Ascending aorta (tissue), 2 donors: ENCODE measurements at regions not wholly inside any gene's neighbourhood (a gene's known extent, or its start where the extent isn't known, plus 50 kb on each side); places are given as distances from the start of the nearest gene placed in this dataset.

Experiments used
- DNase-seq, 2 donors: peaks; one replicate each; pipeline ENCODE4 v3.0.0-alpha.2; 2019; ENCODE audit warnings: low spot score in 2 of 2
- H3K27ac ChIP-seq, 2 donors: fragments of 200-600 bp; sonication (generic); one replicate each; pipeline ENCODE4 v1.5.1; 2016 to 2017; ENCODE audit warnings: mild to moderate bottlenecking in 1 of 2
- H3K27me3 ChIP-seq: fragments of 200-600 bp; sonication (generic); one replicate; pipeline ENCODE4 v1.5.1; 2017
- H3K36me3 ChIP-seq, 2 donors: fragments of 200-600 bp; sonication (generic); one replicate each; pipeline ENCODE4 v1.5.1; 2016
- H3K4me1 ChIP-seq, 2 donors: fragments of 200-600 bp; sonication (generic); one replicate each; pipeline ENCODE4 v1.5.1; 2016 to 2017; ENCODE audit warnings: mild to moderate bottlenecking in 1 of 2
- H3K4me3 ChIP-seq, 2 donors: fragments of 200-600 bp; sonication (generic); one replicate each; pipeline ENCODE4 v1.5.1; 2016 to 2017; ENCODE audit warnings: mild to moderate bottlenecking in 1 of 2
- H3K9me3 ChIP-seq, 2 donors: fragments of 200-600 bp; sonication (generic); one replicate each; pipeline ENCODE4 v1.5.1; 2016
- intact Hi-C: fragments of 100-400 bp; cut with DNase I; formaldehyde crosslinking; loops from one replicate; pipeline ENCODE4 v1.15.1; 2023
- TF ChIP-seq, protein P1 (sequence below), 3 experiments: fragments of 200-600 bp in 2 of 3; fragments of 450-650 bp in 1 of 3; sonication (generic) in 2 of 3; IDR thresholded peaks; one replicate each; pipeline ENCODE4 v1.5.1; 2016 to 2019; ENCODE audit warnings: antibody characterized with exemption in 3 of 3, mild to moderate bottlenecking in 1 of 3, moderate library complexity in 1 of 3

DNA sequence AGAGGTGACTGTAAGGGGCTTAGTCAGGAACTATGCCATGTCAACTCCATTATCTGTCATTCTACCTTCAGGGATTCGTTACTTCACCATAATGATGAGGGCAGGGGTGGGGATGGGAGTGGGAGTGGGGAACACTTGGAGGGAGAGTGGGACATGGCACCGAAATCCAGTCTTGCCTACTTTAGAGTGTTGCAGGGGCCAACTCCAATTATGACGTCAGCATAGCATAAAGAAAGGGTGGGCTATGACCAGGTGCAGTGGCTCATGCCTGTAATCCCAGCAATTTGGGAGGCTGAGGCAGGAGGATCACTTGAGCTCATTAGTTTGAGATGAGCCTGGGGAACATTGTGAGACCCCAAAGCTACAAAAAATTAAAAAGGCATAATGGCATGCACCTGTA is 512.2 kb downstream of the GATA3 start:
- no peaks in the 10 kb centered on the region for H3K4me1 ChIP-seq
- TF ChIP-seq, protein P1, sequence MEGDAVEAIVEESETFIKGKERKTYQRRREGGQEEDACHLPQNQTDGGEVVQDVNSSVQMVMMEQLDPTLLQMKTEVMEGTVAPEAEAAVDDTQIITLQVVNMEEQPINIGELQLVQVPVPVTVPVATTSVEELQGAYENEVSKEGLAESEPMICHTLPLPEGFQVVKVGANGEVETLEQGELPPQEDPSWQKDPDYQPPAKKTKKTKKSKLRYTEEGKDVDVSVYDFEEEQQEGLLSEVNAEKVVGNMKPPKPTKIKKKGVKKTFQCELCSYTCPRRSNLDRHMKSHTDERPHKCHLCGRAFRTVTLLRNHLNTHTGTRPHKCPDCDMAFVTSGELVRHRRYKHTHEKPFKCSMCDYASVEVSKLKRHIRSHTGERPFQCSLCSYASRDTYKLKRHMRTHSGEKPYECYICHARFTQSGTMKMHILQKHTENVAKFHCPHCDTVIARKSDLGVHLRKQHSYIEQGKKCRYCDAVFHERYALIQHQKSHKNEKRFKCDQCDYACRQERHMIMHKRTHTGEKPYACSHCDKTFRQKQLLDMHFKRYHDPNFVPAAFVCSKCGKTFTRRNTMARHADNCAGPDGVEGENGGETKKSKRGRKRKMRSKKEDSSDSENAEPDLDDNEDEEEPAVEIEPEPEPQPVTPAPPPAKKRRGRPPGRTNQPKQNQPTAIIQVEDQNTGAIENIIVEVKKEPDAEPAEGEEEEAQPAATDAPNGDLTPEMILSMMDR (IDR thresholded peaks at IDR 0.05), result no peak
- intact Hi-C loops, result no loop called here
- H3K27ac ChIP-seq, result no peak overlapping the region
- no peak for DNase-seq
- no peaks in the 10 kb centered on the region for H3K27me3 ChIP-seq
- H3K4me3 ChIP-seq, result no peak overlapping the region
- no peaks in the 10 kb centered on the region for H3K9me3 ChIP-seq
- H3K36me3 ChIP-seq, result no peaks in the 10 kb centered on the region

- H3K4me1 ChIP-seq, result no peaks in the 10 kb centered on the region
- TF ChIP-seq, protein P1 (IDR thresholded peaks at IDR 0.05), result no peak
- no peak overlapping the region for H3K27ac ChIP-seq
- intact Hi-C loops, result no loop called here
- H3K27me3 ChIP-seq, result no peaks in the 10 kb centered on the region
- no peak for DNase-seq
- no peak overlapping the region for H3K4me3 ChIP-seq
- no peaks in the 10 kb centered on the region for H3K9me3 ChIP-seq
- no peaks in the 10 kb centered on the region for H3K36me3 ChIP-seq
Measured at GRCh38 chr10:8568401-8568800, 513.9 kb downstream of the GATA3 start.

GRCh38 chr10:8575620-8576019 is 521.1 kb downstream of the GATA3 start:
- H3K9me3 ChIP-seq, result no peaks in the 10 kb centered on the region
- H3K36me3 ChIP-seq, result no peaks in the 10 kb centered on the region
- no peak for DNase-seq
- no peak overlapping the region for H3K27ac ChIP-seq
- TF ChIP-seq, protein P1 (IDR thresholded peaks at IDR 0.05), result no peak
- intact Hi-C loops, result no loop called here
- H3K27me3 ChIP-seq, result no peaks in the 10 kb centered on the region
- H3K4me3 ChIP-seq, result no peak overlapping the region
- no peaks in the 10 kb centered on the region for H3K4me1 ChIP-seq

DNA sequence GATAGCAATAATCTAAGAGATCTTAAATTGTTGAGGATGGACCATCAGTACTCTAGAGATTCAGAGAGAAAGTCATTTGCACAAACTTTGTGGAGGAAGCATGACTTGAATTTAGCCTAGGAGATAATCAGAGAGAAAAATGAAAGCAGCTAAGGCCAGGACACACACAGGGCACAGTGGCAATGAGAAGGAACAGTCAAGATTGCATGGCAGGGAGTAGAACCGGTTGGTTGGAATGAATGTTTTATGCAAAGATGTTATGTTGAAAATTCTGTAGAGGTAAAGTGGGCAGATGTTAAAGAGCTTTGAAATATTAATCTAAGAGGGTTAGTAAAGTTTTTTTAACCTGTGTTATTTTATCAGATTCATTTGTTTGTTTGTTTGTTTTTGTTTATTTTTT is 521.8 kb downstream of the GATA3 start:
- TF ChIP-seq, protein P1 (IDR thresholded peaks at IDR 0.05), result no peak
- no peak overlapping the region for H3K27ac ChIP-seq
- intact Hi-C loops, result no loop called here
- no peak overlapping the region for H3K4me3 ChIP-seq
- no peaks in the 10 kb centered on the region for H3K36me3 ChIP-seq
- no peaks in the 10 kb centered on the region for H3K27me3 ChIP-seq
- no peaks in the 10 kb centered on the region for H3K4me1 ChIP-seq
- H3K9me3 ChIP-seq, result no peaks in the 10 kb centered on the region
- no peak for DNase-seq

GRCh38 chr10:8576911-8577310 is 522.4 kb downstream of the GATA3 start:
- no peaks in the 10 kb centered on the region for H3K27me3 ChIP-seq
- H3K36me3 ChIP-seq, result no peaks in the 10 kb centered on the region
- H3K9me3 ChIP-seq, result no peaks in the 10 kb centered on the region
- no peak for DNase-seq
- H3K27ac ChIP-seq, result no peak overlapping the region
- no peak overlapping the region for H3K4me3 ChIP-seq
- no peaks in the 10 kb centered on the region for H3K4me1 ChIP-seq
- TF ChIP-seq, protein P1 (IDR thresholded peaks at IDR 0.05), result no peak
- intact Hi-C loops, result no loop called here

DNA sequence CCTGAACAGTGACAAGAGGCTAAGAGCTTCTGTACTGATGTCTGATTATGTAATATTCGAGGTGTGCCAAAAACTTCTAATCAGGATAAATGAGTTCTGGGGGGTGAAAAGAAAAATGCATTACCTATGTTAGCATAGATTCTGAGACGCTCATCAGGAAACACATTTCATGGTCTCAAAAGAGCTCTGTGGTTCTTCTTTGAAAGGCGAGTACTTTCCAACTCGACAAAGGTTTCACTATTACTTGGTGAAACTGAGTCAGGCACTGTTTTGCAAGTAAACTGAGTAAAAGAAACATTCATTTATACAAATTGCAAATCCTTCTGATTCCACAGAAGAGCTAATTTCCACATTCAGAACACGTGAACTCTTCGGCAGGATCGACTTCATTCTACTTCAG is 523.2 kb downstream of the GATA3 start:
- no peak overlapping the region for H3K4me3 ChIP-seq
- no peaks in the 10 kb centered on the region for H3K27me3 ChIP-seq
- no peaks in the 10 kb centered on the region for H3K36me3 ChIP-seq
- no peak overlapping the region for H3K27ac ChIP-seq
- H3K9me3 ChIP-seq, result no peaks in the 10 kb centered on the region
- intact Hi-C loops, result no loop called here
- TF ChIP-seq, protein P1 (IDR thresholded peaks at IDR 0.05), result no peak
- DNase-seq, result no peak
- H3K4me1 ChIP-seq, result no peaks in the 10 kb centered on the region
